GM23338 (cell line): ENCODE measurements at regions not wholly inside any gene's neighbourhood (a gene's known extent, or its start where the extent isn't known, plus 50 kb on each side); places are given as distances from the start of the nearest gene placed in this dataset.

Source experiments
- ATAC-seq: fragments of 200-7000 bp; cut with Tn5 transposase; 3 replicates; pipeline ENCODE4 v1.9.1; 2020
- DNase-seq: peaks from one replicate; pipeline ENCODE4 v3.0.0-alpha.2; 2015; ENCODE audit warnings: low spot score
- H2AFZ ChIP-seq: fragments of 200-600 bp; sonication (generic); 2 replicates; pipeline ENCODE4 v1.8.0; 2016; ENCODE audit warnings: antibody characterized with exemption, mild to moderate bottlenecking, moderate library complexity
- H3F3A ChIP-seq: fragments of 200-600 bp; sonication (generic); replicated peaks from 2 replicates; pipeline ENCODE4 v1.8.0; 2017; ENCODE audit warnings: antibody characterized with exemption, mixed run types, low read depth
- H3K27ac ChIP-seq: fragments of 200-600 bp; sonication (generic); 2 replicates; pipeline ENCODE4 v1.6.1; 2016; ENCODE audit warnings: low read depth
- H3K27me3 ChIP-seq: fragments of 200-600 bp; sonication (generic); 2 replicates; pipeline ENCODE4 v1.8.0; 2016; ENCODE audit warnings: mild to moderate bottlenecking, mixed run types, moderate library complexity; ENCODE audit not compliant: insufficient read depth
- H3K36me3 ChIP-seq: fragments of 200-600 bp; sonication (generic); 2 replicates; pipeline ENCODE4 v1.8.0; 2016; ENCODE audit warnings: mild to moderate bottlenecking; ENCODE audit not compliant: insufficient read depth
- H3K4me1 ChIP-seq: fragments of 200-600 bp; sonication (generic); 2 replicates; pipeline ENCODE4 v1.8.0; 2016; ENCODE audit warnings: mild to moderate bottlenecking, moderate library complexity; ENCODE audit not compliant: insufficient read depth
- H3K4me2 ChIP-seq: fragments of 200-600 bp; sonication (generic); 2 replicates; pipeline ENCODE4 v1.7.1; 2017; ENCODE audit warnings: mixed run types
- H3K4me3 ChIP-seq: fragments of 200-600 bp; sonication (generic); 2 replicates; pipeline ENCODE4 v1.6.1; 2016; ENCODE audit warnings: mixed run types
- H3K79me2 ChIP-seq: fragments of 200-600 bp; sonication (generic); replicated peaks from 2 replicates; pipeline ENCODE4 v1.8.0; 2017; ENCODE audit warnings: mild to moderate bottlenecking; ENCODE audit not compliant: insufficient read depth
- H3K9me2 ChIP-seq: fragments of 200-600 bp; sonication (generic); 2 replicates; pipeline ENCODE4 v1.8.0; 2017; ENCODE audit not compliant: insufficient read depth
- H4K20me1 ChIP-seq: fragments of 200-600 bp; sonication (generic); replicated peaks from 2 replicates; pipeline ENCODE4 v1.8.0; 2017; ENCODE audit warnings: mild to moderate bottlenecking; ENCODE audit not compliant: insufficient read depth
- H3K27ac Mint-ChIP-seq: 2 replicates; pipeline ENCODE4 v1.8.0; 2020; ENCODE audit warnings: inconsistent platforms, mild to moderate bottlenecking, moderate library complexity, mixed read lengths
- H3K27me3 Mint-ChIP-seq: 3 replicates; pipeline ENCODE4 v1.8.0; 2022; ENCODE audit warnings: low read depth, mild to moderate bottlenecking, moderate library complexity, mixed read lengths, inconsistent platforms; ENCODE audit not compliant: insufficient read depth, poor library complexity
- H3K36me3 Mint-ChIP-seq: 3 replicates; pipeline ENCODE4 v1.8.0; 2021; ENCODE audit warnings: low read depth, mild to moderate bottlenecking, inconsistent platforms, moderate library complexity, mixed read lengths
- H3K4me1 Mint-ChIP-seq: 3 replicates; pipeline ENCODE4 v1.8.0; 2020; ENCODE audit warnings: mild to moderate bottlenecking, inconsistent platforms, mixed read lengths
- H3K4me3 Mint-ChIP-seq: 3 replicates; pipeline ENCODE4 v1.8.0; 2021; ENCODE audit warnings: moderate library complexity, mild to moderate bottlenecking, inconsistent platforms, mixed read lengths
- H3K9me3 Mint-ChIP-seq: 3 replicates; pipeline ENCODE4 v1.8.0; 2020; ENCODE audit warnings: moderate library complexity, mild to moderate bottlenecking, inconsistent platforms, mixed read lengths
- CREB1 ChIP-seq: fragments of 250-450 bp; sonication (Bioruptor Pico); IDR thresholded peaks from 2 replicates; pipeline ENCODE4 v1.5.0; 2020; ENCODE audit warnings: low read depth, mild to moderate bottlenecking, moderate library complexity
- ETS1 ChIP-seq: IDR thresholded peaks from 2 replicates; pipeline ENCODE4 v1.6.1; 2016; ENCODE audit warnings: antibody characterized with exemption
- EZH2 ChIP-seq: fragments of 200-600 bp; sonication (generic); IDR thresholded peaks from one replicate; pipeline ENCODE4 v1.8.0; 2017; ENCODE audit warnings: antibody characterized with exemption, mild to moderate bottlenecking, low read depth; ENCODE audit not compliant: unreplicated experiment
- EZH2phosphoT487 ChIP-seq: fragments of 200-600 bp; sonication (generic); IDR thresholded peaks from one replicate; pipeline ENCODE4 v1.8.1; 2018; ENCODE audit warnings: antibody characterized with exemption; ENCODE audit not compliant: unreplicated experiment
- JUNB ChIP-seq: IDR thresholded peaks from one replicate; pipeline ENCODE4 v1.6.1; 2016; ENCODE audit warnings: antibody characterized with exemption; ENCODE audit not compliant: unreplicated experiment
- NANOG ChIP-seq: IDR thresholded peaks from 2 replicates; pipeline ENCODE4 v1.6.1; 2016; ENCODE audit warnings: antibody characterized with exemption, borderline replicate concordance
- POLR2AphosphoS5 ChIP-seq: IDR thresholded peaks from 2 replicates; pipeline ENCODE4 v1.6.1; 2016; ENCODE audit warnings: antibody characterized with exemption, low read depth
- STAT1 ChIP-seq: IDR thresholded peaks from one replicate; pipeline ENCODE4 v1.6.1; 2016; ENCODE audit warnings: antibody characterized with exemption; ENCODE audit not compliant: unreplicated experiment
- ZNF114 ChIP-seq: fragments of 250-450 bp; sonication (Bioruptor Pico); IDR thresholded peaks from 2 replicates; pipeline ENCODE4 v1.5.0; 2020; ENCODE audit warnings: mild to moderate bottlenecking, moderate library complexity
- ZNF331 ChIP-seq: fragments of 250-450 bp; sonication (Bioruptor Pico); IDR thresholded peaks from 2 replicates; pipeline ENCODE4 v1.5.0; 2020; ENCODE audit warnings: low read depth, mild to moderate bottlenecking, moderate library complexity
- TF ChIP-seq, protein P1 (sequence below), 2 experiments: fragments of 200-600 bp in 1 of 2; sonication (generic) in 1 of 2; conservative IDR thresholded peaks; 2 replicates each; pipeline versions ENCODE4 v1.5.1 to v1.6.1; 2016 to 2017; ENCODE audit warnings: antibody characterized with exemption in 2 of 2, low read depth in 2 of 2, mild to moderate bottlenecking in 2 of 2, moderate library complexity in 1 of 2
- TF ChIP-seq, protein P2 (sequence below): IDR thresholded peaks from one replicate; pipeline ENCODE4 v1.6.1; 2018; ENCODE audit warnings: antibody characterized with exemption; ENCODE audit not compliant: unreplicated experiment
- TF ChIP-seq, protein P3 (sequence below): fragments of 250-450 bp; sonication (Bioruptor Pico); IDR thresholded peaks from 2 replicates; pipeline ENCODE4 v1.5.0; 2020; ENCODE audit warnings: mild to moderate bottlenecking, moderate library complexity

DNA sequence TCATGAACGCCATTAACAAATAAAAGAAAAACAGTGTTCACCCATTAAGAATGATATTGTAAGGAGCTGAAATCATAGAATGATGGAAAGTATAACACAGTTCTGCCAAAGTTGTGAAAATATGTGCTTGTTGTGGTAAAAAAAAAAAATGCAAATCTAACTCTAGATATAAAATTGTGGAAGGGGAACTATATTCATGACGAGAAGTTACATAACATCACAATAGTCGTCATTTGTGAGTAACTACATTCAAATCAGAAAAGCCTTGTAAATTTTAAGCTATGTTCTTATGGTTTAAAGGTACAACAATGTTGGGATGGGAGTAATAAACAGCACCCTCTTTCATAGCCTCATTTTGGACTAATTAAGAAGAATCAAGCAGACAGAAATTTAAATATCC, 57.6 kb upstream of the PRDM8 start:
- Histone ChIP-seq H4K20me1 (no peaks in the 10 kb centered on the region), H3K79me2 (no peaks in the 10 kb centered on the region), H3K9me2 (no peaks in the 10 kb centered on the region; the same call in 1 of the 2 replicates), H3K27ac (no peak overlapping the region), H3K27me3 (no peaks in the 10 kb centered on the region), H3K4me1 (no peaks in the 10 kb centered on the region), H3K4me3 (no peak overlapping the region), H3K36me3 (no peaks in the 10 kb centered on the region), H2AFZ (no peak overlapping the region), H3K4me2 (no peak overlapping the region), H3F3A (no peaks in the 10 kb centered on the region)
- Mint-ChIP-seq H3K36me3 (no peaks in the 10 kb centered on the region), H3K4me1 (no peaks in the 10 kb centered on the region), H3K4me3 (no peak overlapping the region), H3K27me3 (no peaks in the 10 kb centered on the region), H3K27ac (no peak overlapping the region), H3K9me3 (no peaks in the 10 kb centered on the region)
- ATAC-seq (no peak), DNase-seq (no peak)
- TF ChIP-seq, protein P1, sequence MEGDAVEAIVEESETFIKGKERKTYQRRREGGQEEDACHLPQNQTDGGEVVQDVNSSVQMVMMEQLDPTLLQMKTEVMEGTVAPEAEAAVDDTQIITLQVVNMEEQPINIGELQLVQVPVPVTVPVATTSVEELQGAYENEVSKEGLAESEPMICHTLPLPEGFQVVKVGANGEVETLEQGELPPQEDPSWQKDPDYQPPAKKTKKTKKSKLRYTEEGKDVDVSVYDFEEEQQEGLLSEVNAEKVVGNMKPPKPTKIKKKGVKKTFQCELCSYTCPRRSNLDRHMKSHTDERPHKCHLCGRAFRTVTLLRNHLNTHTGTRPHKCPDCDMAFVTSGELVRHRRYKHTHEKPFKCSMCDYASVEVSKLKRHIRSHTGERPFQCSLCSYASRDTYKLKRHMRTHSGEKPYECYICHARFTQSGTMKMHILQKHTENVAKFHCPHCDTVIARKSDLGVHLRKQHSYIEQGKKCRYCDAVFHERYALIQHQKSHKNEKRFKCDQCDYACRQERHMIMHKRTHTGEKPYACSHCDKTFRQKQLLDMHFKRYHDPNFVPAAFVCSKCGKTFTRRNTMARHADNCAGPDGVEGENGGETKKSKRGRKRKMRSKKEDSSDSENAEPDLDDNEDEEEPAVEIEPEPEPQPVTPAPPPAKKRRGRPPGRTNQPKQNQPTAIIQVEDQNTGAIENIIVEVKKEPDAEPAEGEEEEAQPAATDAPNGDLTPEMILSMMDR (conservative IDR thresholded peaks at IDR 0.05; ENCODE audit: low read depth in 2 of 2) = no peak
- TF ChIP-seq, protein P2, sequence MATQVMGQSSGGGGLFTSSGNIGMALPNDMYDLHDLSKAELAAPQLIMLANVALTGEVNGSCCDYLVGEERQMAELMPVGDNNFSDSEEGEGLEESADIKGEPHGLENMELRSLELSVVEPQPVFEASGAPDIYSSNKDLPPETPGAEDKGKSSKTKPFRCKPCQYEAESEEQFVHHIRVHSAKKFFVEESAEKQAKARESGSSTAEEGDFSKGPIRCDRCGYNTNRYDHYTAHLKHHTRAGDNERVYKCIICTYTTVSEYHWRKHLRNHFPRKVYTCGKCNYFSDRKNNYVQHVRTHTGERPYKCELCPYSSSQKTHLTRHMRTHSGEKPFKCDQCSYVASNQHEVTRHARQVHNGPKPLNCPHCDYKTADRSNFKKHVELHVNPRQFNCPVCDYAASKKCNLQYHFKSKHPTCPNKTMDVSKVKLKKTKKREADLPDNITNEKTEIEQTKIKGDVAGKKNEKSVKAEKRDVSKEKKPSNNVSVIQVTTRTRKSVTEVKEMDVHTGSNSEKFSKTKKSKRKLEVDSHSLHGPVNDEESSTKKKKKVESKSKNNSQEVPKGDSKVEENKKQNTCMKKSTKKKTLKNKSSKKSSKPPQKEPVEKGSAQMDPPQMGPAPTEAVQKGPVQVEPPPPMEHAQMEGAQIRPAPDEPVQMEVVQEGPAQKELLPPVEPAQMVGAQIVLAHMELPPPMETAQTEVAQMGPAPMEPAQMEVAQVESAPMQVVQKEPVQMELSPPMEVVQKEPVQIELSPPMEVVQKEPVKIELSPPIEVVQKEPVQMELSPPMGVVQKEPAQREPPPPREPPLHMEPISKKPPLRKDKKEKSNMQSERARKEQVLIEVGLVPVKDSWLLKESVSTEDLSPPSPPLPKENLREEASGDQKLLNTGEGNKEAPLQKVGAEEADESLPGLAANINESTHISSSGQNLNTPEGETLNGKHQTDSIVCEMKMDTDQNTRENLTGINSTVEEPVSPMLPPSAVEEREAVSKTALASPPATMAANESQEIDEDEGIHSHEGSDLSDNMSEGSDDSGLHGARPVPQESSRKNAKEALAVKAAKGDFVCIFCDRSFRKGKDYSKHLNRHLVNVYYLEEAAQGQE = no peak
- TF ChIP-seq, protein P3, sequence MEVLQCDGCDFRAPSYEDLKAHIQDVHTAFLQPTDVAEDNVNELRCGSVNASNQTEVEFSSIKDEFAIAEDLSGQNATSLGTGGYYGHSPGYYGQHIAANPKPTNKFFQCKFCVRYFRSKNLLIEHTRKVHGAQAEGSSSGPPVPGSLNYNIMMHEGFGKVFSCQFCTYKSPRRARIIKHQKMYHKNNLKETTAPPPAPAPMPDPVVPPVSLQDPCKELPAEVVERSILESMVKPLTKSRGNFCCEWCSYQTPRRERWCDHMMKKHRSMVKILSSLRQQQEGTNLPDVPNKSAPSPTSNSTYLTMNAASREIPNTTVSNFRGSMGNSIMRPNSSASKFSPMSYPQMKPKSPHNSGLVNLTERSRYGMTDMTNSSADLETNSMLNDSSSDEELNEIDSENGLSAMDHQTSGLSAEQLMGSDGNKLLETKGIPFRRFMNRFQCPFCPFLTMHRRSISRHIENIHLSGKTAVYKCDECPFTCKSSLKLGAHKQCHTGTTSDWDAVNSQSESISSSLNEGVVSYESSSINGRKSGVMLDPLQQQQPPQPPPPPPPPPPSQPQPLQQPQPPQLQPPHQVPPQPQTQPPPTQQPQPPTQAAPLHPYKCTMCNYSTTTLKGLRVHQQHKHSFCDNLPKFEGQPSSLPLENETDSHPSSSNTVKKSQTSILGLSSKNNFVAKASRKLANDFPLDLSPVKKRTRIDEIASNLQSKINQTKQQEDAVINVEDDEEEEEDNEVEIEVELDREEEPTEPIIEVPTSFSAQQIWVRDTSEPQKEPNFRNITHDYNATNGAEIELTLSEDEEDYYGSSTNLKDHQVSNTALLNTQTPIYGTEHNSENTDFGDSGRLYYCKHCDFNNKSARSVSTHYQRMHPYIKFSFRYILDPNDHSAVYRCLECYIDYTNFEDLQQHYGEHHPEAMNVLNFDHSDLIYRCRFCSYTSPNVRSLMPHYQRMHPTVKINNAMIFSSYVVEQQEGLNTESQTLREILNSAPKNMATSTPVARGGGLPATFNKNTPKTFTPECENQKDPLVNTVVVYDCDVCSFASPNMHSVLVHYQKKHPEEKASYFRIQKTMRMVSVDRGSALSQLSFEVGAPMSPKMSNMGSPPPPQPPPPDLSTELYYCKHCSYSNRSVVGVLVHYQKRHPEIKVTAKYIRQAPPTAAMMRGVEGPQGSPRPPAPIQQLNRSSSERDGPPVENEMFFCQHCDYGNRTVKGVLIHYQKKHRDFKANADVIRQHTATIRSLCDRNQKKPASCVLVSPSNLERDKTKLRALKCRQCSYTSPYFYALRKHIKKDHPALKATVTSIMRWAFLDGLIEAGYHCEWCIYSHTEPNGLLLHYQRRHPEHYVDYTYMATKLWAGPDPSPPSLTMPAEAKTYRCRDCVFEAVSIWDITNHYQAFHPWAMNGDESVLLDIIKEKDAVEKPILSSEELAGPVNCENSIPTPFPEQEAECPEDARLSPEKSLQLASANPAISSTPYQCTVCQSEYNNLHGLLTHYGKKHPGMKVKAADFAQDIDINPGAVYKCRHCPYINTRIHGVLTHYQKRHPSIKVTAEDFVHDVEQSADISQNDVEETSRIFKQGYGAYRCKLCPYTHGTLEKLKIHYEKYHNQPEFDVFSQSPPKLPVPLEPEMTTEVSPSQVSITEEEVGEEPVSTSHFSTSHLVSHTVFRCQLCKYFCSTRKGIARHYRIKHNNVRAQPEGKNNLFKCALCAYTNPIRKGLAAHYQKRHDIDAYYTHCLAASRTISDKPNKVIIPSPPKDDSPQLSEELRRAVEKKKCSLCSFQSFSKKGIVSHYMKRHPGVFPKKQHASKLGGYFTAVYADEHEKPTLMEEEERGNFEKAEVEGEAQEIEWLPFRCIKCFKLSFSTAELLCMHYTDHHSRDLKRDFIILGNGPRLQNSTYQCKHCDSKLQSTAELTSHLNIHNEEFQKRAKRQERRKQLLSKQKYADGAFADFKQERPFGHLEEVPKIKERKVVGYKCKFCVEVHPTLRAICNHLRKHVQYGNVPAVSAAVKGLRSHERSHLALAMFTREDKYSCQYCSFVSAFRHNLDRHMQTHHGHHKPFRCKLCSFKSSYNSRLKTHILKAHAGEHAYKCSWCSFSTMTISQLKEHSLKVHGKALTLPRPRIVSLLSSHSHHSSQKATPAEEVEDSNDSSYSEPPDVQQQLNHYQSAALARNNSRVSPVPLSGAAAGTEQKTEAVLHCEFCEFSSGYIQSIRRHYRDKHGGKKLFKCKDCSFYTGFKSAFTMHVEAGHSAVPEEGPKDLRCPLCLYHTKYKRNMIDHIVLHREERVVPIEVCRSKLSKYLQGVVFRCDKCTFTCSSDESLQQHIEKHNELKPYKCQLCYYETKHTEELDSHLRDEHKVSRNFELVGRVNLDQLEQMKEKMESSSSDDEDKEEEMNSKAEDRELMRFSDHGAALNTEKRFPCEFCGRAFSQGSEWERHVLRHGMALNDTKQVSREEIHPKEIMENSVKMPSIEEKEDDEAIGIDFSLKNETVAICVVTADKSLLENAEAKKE (CRISPR knock-in tag) = no peak
- TF ChIP-seq EZH2 = no peak
- TF ChIP-seq POLR2AphosphoS5 = no peak
- TF ChIP-seq EZH2phosphoT487 = no peak
- no peak for TF ChIP-seq ETS1
- TF ChIP-seq ZNF331 (CRISPR knock-in tag) = no peak
- no peak for TF ChIP-seq NANOG
- TF ChIP-seq JUNB = no peak
- TF ChIP-seq ZNF114 = no peak
- no peak for TF ChIP-seq STAT1
- no peak for TF ChIP-seq CREB1 (CRISPR knock-in tag)
